GM23338 (cell line): ENCODE measurements at regions not wholly inside any gene's neighbourhood (a gene's known extent, or its start where the extent isn't known, plus 50 kb on each side); places are given as distances from the start of the nearest gene placed in this dataset.

ENCODE experiments used
- ATAC-seq: fragments of 200-7000 bp; cut with Tn5 transposase; 3 replicates; pipeline ENCODE4 v1.9.1; 2020
- DNase-seq: peaks from one replicate; pipeline ENCODE4 v3.0.0-alpha.2; 2015; ENCODE audit warnings: low spot score
- H2AFZ ChIP-seq: fragments of 200-600 bp; sonication (generic); 2 replicates; pipeline ENCODE4 v1.8.0; 2016; ENCODE audit warnings: antibody characterized with exemption, mild to moderate bottlenecking, moderate library complexity
- H3F3A ChIP-seq: fragments of 200-600 bp; sonication (generic); replicated peaks from 2 replicates; pipeline ENCODE4 v1.8.0; 2017; ENCODE audit warnings: antibody characterized with exemption, mixed run types, low read depth
- H3K27ac ChIP-seq: fragments of 200-600 bp; sonication (generic); 2 replicates; pipeline ENCODE4 v1.6.1; 2016; ENCODE audit warnings: low read depth
- H3K27me3 ChIP-seq: fragments of 200-600 bp; sonication (generic); 2 replicates; pipeline ENCODE4 v1.8.0; 2016; ENCODE audit warnings: mild to moderate bottlenecking, mixed run types, moderate library complexity; ENCODE audit not compliant: insufficient read depth
- H3K36me3 ChIP-seq: fragments of 200-600 bp; sonication (generic); 2 replicates; pipeline ENCODE4 v1.8.0; 2016; ENCODE audit warnings: mild to moderate bottlenecking; ENCODE audit not compliant: insufficient read depth
- H3K4me1 ChIP-seq: fragments of 200-600 bp; sonication (generic); 2 replicates; pipeline ENCODE4 v1.8.0; 2016; ENCODE audit warnings: mild to moderate bottlenecking, moderate library complexity; ENCODE audit not compliant: insufficient read depth
- H3K4me2 ChIP-seq: fragments of 200-600 bp; sonication (generic); 2 replicates; pipeline ENCODE4 v1.7.1; 2017; ENCODE audit warnings: mixed run types
- H3K4me3 ChIP-seq: fragments of 200-600 bp; sonication (generic); 2 replicates; pipeline ENCODE4 v1.6.1; 2016; ENCODE audit warnings: mixed run types
- H3K79me2 ChIP-seq: fragments of 200-600 bp; sonication (generic); replicated peaks from 2 replicates; pipeline ENCODE4 v1.8.0; 2017; ENCODE audit warnings: mild to moderate bottlenecking; ENCODE audit not compliant: insufficient read depth
- H3K9me2 ChIP-seq: fragments of 200-600 bp; sonication (generic); 2 replicates; pipeline ENCODE4 v1.8.0; 2017; ENCODE audit not compliant: insufficient read depth
- H4K20me1 ChIP-seq: fragments of 200-600 bp; sonication (generic); replicated peaks from 2 replicates; pipeline ENCODE4 v1.8.0; 2017; ENCODE audit warnings: mild to moderate bottlenecking; ENCODE audit not compliant: insufficient read depth
- H3K27ac Mint-ChIP-seq: 2 replicates; pipeline ENCODE4 v1.8.0; 2020; ENCODE audit warnings: inconsistent platforms, mild to moderate bottlenecking, moderate library complexity, mixed read lengths
- H3K27me3 Mint-ChIP-seq: 3 replicates; pipeline ENCODE4 v1.8.0; 2022; ENCODE audit warnings: low read depth, mild to moderate bottlenecking, moderate library complexity, mixed read lengths, inconsistent platforms; ENCODE audit not compliant: insufficient read depth, poor library complexity
- H3K36me3 Mint-ChIP-seq: 3 replicates; pipeline ENCODE4 v1.8.0; 2021; ENCODE audit warnings: low read depth, mild to moderate bottlenecking, inconsistent platforms, moderate library complexity, mixed read lengths
- H3K4me1 Mint-ChIP-seq: 3 replicates; pipeline ENCODE4 v1.8.0; 2020; ENCODE audit warnings: mild to moderate bottlenecking, inconsistent platforms, mixed read lengths
- H3K4me3 Mint-ChIP-seq: 3 replicates; pipeline ENCODE4 v1.8.0; 2021; ENCODE audit warnings: moderate library complexity, mild to moderate bottlenecking, inconsistent platforms, mixed read lengths
- H3K9me3 Mint-ChIP-seq: 3 replicates; pipeline ENCODE4 v1.8.0; 2020; ENCODE audit warnings: moderate library complexity, mild to moderate bottlenecking, inconsistent platforms, mixed read lengths
- CREB1 ChIP-seq: fragments of 250-450 bp; sonication (Bioruptor Pico); IDR thresholded peaks from 2 replicates; pipeline ENCODE4 v1.5.0; 2020; ENCODE audit warnings: low read depth, mild to moderate bottlenecking, moderate library complexity
- JUNB ChIP-seq: IDR thresholded peaks from one replicate; pipeline ENCODE4 v1.6.1; 2016; ENCODE audit warnings: antibody characterized with exemption; ENCODE audit not compliant: unreplicated experiment
- NANOG ChIP-seq: IDR thresholded peaks from 2 replicates; pipeline ENCODE4 v1.6.1; 2016; ENCODE audit warnings: antibody characterized with exemption, borderline replicate concordance
- ZNF462 ChIP-seq: fragments of 250-450 bp; sonication (Bioruptor Pico); IDR thresholded peaks from 2 replicates; pipeline ENCODE4 v1.5.0; 2020; ENCODE audit warnings: mild to moderate bottlenecking, moderate library complexity
- TF ChIP-seq, protein P1 (sequence below), 2 experiments: fragments of 200-600 bp in 1 of 2; sonication (generic) in 1 of 2; conservative IDR thresholded peaks; 2 replicates each; pipeline versions ENCODE4 v1.5.1 to v1.6.1; 2016 to 2017; ENCODE audit warnings: antibody characterized with exemption in 2 of 2, low read depth in 2 of 2, mild to moderate bottlenecking in 2 of 2, moderate library complexity in 1 of 2

DNA sequence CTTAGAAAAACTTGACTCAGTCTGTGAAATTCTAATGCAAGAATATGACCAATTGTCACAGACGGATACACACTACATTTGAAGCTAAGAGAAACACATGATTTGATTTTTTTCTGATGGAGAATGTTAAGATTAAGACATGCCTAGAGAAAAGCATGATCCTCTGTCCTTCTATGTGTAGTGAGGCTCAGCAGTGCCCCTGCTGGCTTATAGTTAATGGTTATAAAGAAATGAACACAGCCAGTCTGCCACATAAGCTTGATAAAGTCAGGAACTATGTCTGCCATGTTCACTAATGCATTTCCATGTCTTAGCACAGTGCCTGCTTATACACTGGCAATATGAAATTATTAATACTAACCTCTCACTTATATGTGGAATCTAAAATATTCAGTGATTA is 168.1 kb upstream of the DAAM1 start:
- H3K36me3 Mint-ChIP-seq: no peaks in the 10 kb centered on the region
- H3K9me3 Mint-ChIP-seq: no peaks in the 10 kb centered on the region
- TF ChIP-seq, protein P1, sequence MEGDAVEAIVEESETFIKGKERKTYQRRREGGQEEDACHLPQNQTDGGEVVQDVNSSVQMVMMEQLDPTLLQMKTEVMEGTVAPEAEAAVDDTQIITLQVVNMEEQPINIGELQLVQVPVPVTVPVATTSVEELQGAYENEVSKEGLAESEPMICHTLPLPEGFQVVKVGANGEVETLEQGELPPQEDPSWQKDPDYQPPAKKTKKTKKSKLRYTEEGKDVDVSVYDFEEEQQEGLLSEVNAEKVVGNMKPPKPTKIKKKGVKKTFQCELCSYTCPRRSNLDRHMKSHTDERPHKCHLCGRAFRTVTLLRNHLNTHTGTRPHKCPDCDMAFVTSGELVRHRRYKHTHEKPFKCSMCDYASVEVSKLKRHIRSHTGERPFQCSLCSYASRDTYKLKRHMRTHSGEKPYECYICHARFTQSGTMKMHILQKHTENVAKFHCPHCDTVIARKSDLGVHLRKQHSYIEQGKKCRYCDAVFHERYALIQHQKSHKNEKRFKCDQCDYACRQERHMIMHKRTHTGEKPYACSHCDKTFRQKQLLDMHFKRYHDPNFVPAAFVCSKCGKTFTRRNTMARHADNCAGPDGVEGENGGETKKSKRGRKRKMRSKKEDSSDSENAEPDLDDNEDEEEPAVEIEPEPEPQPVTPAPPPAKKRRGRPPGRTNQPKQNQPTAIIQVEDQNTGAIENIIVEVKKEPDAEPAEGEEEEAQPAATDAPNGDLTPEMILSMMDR (conservative IDR thresholded peaks at IDR 0.05; ENCODE audit: low read depth in 2 of 2): peak; percentile 54 to 60
- no peak for TF ChIP-seq ZNF462
- no peak overlapping the region for H3K4me3 ChIP-seq
- no peak overlapping the region for H3K27ac Mint-ChIP-seq
- H2AFZ ChIP-seq: no peak overlapping the region
- H3F3A ChIP-seq: no peaks in the 10 kb centered on the region
- no peaks in the 10 kb centered on the region for H3K79me2 ChIP-seq
- no peak overlapping the region for H3K4me2 ChIP-seq
- H3K9me2 ChIP-seq: no peaks in the 10 kb centered on the region
- DNase-seq (peak; percentile 52), ATAC-seq (peak; percentile 61)
- H3K27me3 Mint-ChIP-seq: no peaks in the 10 kb centered on the region
- no peak overlapping the region for H3K27ac ChIP-seq
- no peaks in the 10 kb centered on the region for H3K27me3 ChIP-seq
- no peaks in the 10 kb centered on the region for H3K36me3 ChIP-seq
- no peak overlapping the region for H3K4me3 Mint-ChIP-seq
- H3K4me1 Mint-ChIP-seq: no peaks in the 10 kb centered on the region
- no peaks in the 10 kb centered on the region for H3K4me1 ChIP-seq
- no peaks in the 10 kb centered on the region for H4K20me1 ChIP-seq

GRCh38 chr14:59022144-59022543 is 166.3 kb upstream of the DAAM1 start:
- Mint-ChIP-seq H3K4me1 (no peaks in the 10 kb centered on the region), H3K27me3 (no peaks in the 10 kb centered on the region), H3K4me3 (no peak overlapping the region), H3K9me3 (no peaks in the 10 kb centered on the region), H3K36me3 (no peaks in the 10 kb centered on the region), H3K27ac (no peak overlapping the region)
- no peaks in the 10 kb centered on the region for H3K79me2 ChIP-seq
- no peaks in the 10 kb centered on the region for H3K9me2 ChIP-seq
- no peak overlapping the region for H3K27ac ChIP-seq
- H2AFZ ChIP-seq: no peak overlapping the region
- no peaks in the 10 kb centered on the region for H3F3A ChIP-seq
- H3K4me2 ChIP-seq: no peak overlapping the region
- ATAC-seq (peak; percentile 51; the same call in 2 of the 3 replicates), DNase-seq (peak; percentile 28)
- no peaks in the 10 kb centered on the region for H3K36me3 ChIP-seq
- no peak overlapping the region for H3K4me3 ChIP-seq
- no peaks in the 10 kb centered on the region for H3K27me3 ChIP-seq
- no peaks in the 10 kb centered on the region for H4K20me1 ChIP-seq
- no peaks in the 10 kb centered on the region for H3K4me1 ChIP-seq
- no peak for TF ChIP-seq JUNB
- no peak for TF ChIP-seq CREB1
- TF ChIP-seq ZNF462: no peak
- no peak for TF ChIP-seq NANOG
